Stimulated activated CD8-positive, alpha-beta memory T cell treated with anti-CD3 and anti-CD28 coated beads, Interleukin-4, amount 100 ng/mL, for 24 hours (primary cell): ENCODE measurements at regions not wholly inside any gene's neighbourhood (a gene's known extent, or its start where the extent isn't known, plus 50 kb on each side); places are given as distances from the start of the nearest gene placed in this dataset.

Experiments used
- DNase-seq: peaks from one replicate; pipeline ENCODE4 v3.0.0-alpha.2; 2020; ENCODE audit warnings: low read depth

DNA sequence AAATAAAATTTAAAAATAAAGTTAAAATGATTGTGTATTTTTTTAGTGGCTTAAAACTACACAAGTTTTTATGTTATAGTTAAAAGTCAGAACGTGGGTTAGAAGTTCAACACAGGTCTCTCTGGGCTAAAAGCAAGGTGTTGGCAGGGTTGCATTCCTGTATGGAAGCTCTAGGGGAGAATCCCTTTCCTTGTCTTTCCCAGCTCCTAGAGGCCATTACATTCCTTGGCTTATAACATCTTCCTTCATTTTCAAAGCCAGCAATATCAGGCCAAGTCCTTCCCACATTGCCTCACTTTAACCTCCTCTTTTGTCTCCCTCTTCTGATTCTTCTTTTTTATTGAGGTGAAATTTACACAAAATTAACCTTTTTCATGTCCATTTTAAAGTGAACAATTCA is 52.4 kb upstream of the EEPD1 start:
- DNase-seq: no peak
